RCC 7860 (cell line): ENCODE measurements at regions not wholly inside any gene's neighbourhood (a gene's known extent, or its start where the extent isn't known, plus 50 kb on each side); places are given as distances from the start of the nearest gene placed in this dataset.
"Not testable (repeated sequence)": the region's sequence is repeated elsewhere in the genome, so short reads cannot be mapped to it uniquely, and the experiment has no call there.

ENCODE experiments used
- DNase-seq: peaks from one replicate; pipeline ENCODE4 v3.0.0-alpha.2; 2015; ENCODE audit warnings: low spot score
- FAIRE-seq: peaks from 2 replicates; lab custom pipeline; 2012; peaks lifted over from hg19 to GRCh38; lab: Jason Lieb, UNC

DNA sequence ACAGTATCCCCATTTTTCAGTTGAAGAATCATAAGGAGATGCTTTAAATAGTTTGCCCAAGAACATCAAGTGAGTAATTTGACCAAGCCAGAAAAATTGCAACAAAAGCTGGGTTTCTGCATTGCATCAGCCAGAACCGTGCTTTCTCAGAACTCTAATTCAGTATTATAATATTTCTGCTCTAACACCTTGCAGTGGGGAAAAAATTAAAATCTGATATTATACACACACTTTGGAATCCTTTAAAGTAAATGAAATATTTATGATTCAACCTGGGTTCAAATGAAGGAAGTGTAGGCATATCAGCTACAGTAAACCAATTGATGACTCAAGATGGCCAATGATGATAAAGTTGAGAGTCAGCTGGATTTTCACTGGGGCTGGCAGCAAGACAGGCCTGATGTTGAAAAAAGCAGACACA is 387.6 kb upstream of the ZFP42 start:
- DNase-seq (no peak), FAIRE-seq (no peak)

GRCh38 chr4:187612301-187612700 is 383.3 kb upstream of the ZFP42 start:
- DNase-seq (peak; percentile 29), FAIRE-seq (peak; percentile 30)

DNA sequence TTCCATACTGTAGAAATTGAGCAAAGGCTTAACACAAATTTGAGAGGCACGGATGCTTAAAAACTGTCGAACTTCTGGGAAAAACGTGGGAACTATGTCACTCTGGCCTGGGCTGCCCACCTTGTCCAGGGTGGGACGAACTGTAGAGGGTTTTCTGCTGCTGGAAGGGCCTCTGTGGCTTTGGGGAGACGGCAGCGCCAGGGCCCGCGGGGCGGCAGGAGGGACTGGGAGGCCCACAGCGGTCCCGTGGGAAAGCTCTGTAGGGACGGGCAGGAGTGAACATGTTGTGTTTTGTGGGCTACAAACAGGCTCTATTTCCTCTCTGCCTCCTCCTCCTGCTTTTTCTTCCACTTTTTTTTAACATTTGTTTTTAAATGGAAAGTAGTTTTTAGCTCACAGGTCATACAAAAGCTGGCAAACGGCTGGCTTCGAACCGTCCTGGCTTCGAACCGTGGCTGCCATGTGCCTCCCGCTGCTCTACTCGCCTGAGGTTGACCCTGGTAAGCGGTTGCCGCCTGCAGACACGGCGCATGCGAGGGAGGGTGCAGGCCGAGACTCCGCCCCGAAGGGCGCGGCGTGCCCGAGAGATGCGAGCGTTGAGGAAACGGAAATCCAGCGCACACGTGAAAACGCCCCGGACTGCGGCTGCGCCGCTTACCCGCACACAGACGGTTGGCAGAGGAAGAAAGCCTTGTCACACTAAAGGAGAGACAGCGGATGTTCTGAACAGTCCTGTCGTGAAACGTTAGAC is 382.3 kb upstream of the ZFP42 start:
- no peak for FAIRE-seq
- no peak for DNase-seq

- FAIRE-seq: no peak
- no peak for DNase-seq
These were observed 379.6 kb upstream of the ZFP42 start for GRCh38 chr4:187615972-187616371.

GRCh38 chr4:187617113-187617512 is 378.5 kb upstream of the ZFP42 start:
- FAIRE-seq (no peak), DNase-seq (no peak)

DNA sequence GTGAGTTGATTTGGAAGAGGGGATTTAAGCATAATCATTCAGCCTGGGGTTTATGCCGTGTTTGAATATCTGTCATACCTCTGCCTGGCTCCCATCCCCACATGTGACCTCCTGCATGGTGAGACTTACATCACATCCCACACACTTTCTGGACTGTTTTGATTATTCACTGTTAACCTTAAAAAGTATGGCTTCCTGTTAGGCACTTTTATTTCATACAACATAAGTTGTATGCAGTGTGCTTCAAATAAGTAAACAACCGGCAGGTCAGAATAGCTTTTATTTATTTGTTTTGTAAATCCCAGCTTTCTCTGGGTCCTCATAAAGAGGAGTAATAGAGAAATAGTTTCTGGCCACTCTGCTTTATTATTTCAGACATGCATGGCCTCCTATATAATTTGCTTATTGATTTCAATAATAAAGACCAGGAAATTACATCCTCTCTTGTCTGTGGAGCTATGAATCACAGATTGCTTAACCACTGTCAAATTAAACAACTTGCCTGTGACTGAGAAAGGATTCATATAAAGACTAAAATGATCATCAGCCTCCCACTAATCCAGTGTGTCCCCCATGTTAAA is 376.8 kb upstream of the ZFP42 start:
- DNase-seq (no peak), FAIRE-seq (no peak)

- DNase-seq: no peak
- FAIRE-seq: no peak
These were observed 376.3 kb upstream of the ZFP42 start for GRCh38 chr4:187619319-187619718.

GRCh38 chr4:187632260-187632995 is 363.1 kb upstream of the ZFP42 start:
- no peak for FAIRE-seq
- DNase-seq: no peak

- DNase-seq (no peak), FAIRE-seq (no peak)
These were observed 362.3 kb upstream of the ZFP42 start for GRCh38 chr4:187633245-187633644.

DNA sequence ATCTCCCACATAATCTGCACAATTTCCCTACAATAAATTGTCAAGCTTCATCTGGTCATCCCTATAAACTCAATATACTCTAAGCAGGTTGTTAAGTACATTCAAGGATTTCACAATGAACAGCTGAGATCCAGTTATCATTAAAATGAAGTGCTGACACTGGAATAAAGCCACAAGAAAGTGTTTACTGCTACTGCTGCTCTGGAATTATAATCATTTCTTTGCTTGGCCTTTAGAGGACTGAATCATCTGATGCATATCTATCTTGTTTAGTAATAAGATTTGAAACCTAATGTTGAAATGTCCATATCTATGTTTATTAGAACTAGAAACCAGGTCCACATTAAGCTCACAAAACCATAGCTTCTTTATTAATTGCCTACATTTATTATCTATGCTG is 338.6 kb upstream of the ZFP42 start:
- FAIRE-seq (no peak), DNase-seq (no peak)

DNA sequence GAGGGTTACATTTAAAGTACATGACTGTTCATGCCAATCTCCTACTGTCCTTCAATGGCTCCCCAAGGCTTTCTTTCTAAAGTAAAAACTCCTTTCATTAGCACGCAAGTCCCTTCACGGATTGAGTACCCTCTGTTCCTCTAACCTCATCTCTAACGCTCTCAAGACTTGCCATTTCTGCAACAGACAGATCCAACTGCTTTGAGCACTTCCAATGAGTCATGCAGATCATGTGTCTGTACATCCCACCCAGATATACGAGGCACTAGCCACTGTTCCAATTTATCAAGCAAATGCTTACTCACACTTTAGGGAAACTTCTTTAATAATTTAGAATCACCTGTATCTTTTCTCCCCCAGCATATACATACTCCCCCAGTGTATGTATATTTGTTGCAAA is 332.5 kb upstream of the ZFP42 start:
- DNase-seq: no peak
- no peak for FAIRE-seq

- DNase-seq (no peak), FAIRE-seq (no peak)
These were observed 331.6 kb upstream of the ZFP42 start for GRCh38 chr4:187664011-187664410.

- no peak for FAIRE-seq
These were observed 330.5 kb upstream of the ZFP42 start for GRCh38 chr4:187665086-187665485.

GRCh38 chr4:187666034-187666433 is 329.5 kb upstream of the ZFP42 start:
- FAIRE-seq (no peak), DNase-seq (no peak)

More at GRCh38 chr4:187665086-187665485, 330.5 kb upstream of the ZFP42 start:
- no peak for DNase-seq

DNA sequence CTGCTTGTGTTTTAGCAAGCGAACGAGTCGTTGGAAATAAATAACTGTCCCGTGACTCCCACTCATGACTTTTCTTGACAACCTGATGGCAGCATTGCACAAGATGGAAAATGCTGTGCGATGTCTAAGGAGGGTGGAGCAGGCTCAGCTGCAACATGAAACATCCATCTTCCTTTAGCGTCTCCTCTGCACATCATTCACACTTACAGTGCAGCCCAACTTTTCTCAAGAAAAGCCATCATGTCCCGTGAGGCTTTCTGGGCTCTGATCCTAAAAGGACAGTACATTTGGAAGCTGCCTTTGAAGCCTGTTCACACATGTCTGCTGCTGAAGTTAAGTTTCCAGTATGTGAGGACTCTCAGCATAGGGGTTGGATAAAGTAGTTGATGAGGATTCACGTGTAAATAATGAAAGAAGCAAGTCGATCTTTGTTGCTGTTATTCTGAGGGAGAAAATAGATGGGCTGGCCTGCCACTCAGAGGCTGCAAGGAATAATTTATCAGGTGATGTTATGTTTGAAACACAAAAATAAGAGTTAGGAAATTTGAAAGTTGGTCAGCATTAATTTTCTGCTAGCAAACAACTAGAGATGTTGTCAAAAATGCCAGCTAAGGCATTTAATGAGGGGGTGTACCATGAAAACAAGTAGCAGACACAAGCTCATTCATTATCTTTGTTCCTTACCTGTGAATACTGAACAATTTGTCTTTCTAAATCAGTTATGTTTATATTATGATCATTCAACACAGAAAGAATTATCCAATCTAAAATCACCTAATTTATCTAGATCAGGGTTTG is 328.7 kb upstream of the ZFP42 start:
- no peak for FAIRE-seq

GRCh38 chr4:187668526-187669082 is 327.0 kb upstream of the ZFP42 start:
- FAIRE-seq: no peak
- no peak for DNase-seq

More for the DNA sequence above, 328.7 kb upstream of the ZFP42 start:
- no peak for DNase-seq

DNA sequence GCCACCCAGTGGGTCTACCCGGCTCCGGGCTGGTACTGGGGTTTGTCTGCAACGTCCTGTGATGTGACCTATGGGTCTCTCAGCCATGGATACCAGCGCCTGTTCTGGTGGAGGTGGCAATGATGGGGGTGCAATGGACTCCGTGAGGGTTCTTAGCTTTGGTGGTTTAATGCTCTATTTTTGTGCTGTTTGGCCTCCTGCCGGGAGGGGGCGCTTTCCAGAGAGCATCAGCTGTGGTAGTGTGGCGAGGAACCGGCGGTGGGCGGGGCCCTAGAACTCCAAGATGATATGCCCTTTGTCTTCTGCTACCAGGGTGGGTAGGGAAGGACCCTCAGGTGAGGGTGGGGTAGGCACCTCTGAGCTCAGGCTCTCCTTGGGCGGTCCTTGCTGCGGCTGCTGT is 324.1 kb upstream of the ZFP42 start:
- FAIRE-seq, DNase-seq: not testable (repeated sequence)

- not testable (repeated sequence) for FAIRE-seq
These were observed 323.6 kb upstream of the ZFP42 start for GRCh38 chr4:187671958-187672357.

DNA sequence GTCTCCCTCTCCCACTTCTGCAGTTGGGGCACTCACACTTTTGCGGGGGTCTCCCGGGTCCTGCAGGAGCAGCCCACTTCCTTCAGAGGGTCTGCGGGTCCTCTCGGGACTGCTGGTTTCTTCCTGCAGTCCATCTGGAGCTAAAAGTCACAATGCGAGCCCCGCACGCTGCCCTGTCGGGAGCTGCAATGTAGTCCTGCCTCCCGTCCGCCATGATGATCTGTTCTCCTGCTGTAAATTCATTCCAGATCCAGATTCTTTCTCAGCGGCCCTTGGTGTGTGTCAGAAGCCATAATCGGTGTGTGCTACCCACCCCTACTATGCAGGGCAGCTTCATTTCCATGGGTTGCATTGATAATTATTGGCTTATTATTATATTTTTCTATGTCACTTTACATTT is 323.0 kb upstream of the ZFP42 start:
- FAIRE-seq, DNase-seq: not testable (repeated sequence)

More at GRCh38 chr4:187671958-187672357, 323.6 kb upstream of the ZFP42 start:
- not testable (repeated sequence) for DNase-seq

DNA sequence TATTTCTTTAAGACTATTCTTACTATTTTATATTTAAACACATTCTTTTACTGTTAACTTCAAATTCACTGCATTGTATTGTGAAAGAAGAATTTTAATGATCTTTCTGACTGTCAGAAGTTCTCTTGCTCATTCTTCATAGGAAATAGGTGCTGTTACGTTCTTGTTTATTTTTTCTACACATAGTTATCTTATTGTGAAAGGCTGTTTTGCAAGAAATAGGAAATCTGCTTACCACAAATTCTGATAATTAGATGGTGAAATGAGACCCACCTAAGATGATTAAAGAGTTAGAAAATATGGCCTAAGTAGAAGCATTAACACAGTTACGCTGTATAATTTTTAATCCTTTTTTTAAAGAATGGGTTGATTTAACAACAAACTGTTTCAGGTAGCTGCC is 316.1 kb upstream of the ZFP42 start:
- FAIRE-seq (no peak), DNase-seq (no peak)

GRCh38 chr4:187685247-187685646 is 310.3 kb upstream of the ZFP42 start:
- FAIRE-seq: no peak
- DNase-seq: no peak
